ENCODE measurements at regions not wholly inside any gene's neighbourhood (a gene's known extent, or its start where the extent isn't known, plus 50 kb on each side); places are given as distances from the start of the nearest gene placed in this dataset.

DNA sequence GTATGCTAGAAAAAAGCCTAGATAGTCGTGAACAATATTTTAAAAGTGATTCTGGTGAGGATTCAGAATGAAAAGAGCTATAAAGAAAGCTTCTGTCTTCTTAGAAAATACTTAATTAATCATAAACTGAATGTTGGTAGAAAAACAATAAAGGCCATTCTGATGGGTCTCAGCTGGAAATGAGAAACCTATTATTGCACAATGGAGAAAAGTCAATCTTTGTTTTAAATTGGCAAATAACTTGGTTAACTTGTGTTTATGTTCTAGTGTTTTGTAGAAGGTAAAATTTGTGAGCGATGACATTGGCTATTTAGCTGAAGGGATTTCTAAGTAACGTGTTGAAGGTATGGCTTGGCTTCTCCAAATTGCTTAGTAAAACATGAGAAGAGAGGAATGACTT is 74.1 kb upstream of the TMED7 start:
- TF ChIP-seq POLR2A (IDR thresholded peaks at IDR 0.05; ENCODE audit: low read depth, low read length) (no peak), POLR2AphosphoS5 (IDR thresholded peaks at IDR 0.05; ENCODE audit: low read depth, low read length) (no peak), TAF1 (IDR thresholded peaks at IDR 0.05; ENCODE audit: low read depth, low read length) (no peak), SPI1 (IDR thresholded peaks at IDR 0.05; ENCODE audit: low read depth, low read length) (no peak)
